ENCODE measurements at regions not wholly inside any gene's neighbourhood (a gene's known extent, or its start where the extent isn't known, plus 50 kb on each side); places are given as distances from the start of the nearest gene placed in this dataset. TPM values are rescaled to one million over a fixed set of nuclear protein-coding genes. Genes with fewer than 3 reads are reported as not detected.

- H3K4me3 ChIP-seq: no peak overlapping the region
- H3K9me3 ChIP-seq: no peaks in the 10 kb centered on the region
- WGBS, 2 donors: 38 to 39% methylated on average over 5 of the region's 5 CpGs
- ATAC-seq (no peak), DNase-seq (no peak)
- TF ChIP-seq POLR2A (IDR thresholded peaks at IDR 0.05): no peak
- TF ChIP-seq CTCF (IDR thresholded peaks at IDR 0.05): no peak
- H3K36me3 ChIP-seq (replicated peaks in 1 of 2; ENCODE audit: insufficient read depth in 1 of 2, low read depth in 2 of 2): no peaks in the 10 kb centered on the region
- H3K27ac ChIP-seq: no peak overlapping the region
- intact Hi-C loops (cut with DNase I): no loop called here
- H3K27me3 ChIP-seq: no peaks in the 10 kb centered on the region
- no peaks in the 10 kb centered on the region for H3K4me1 ChIP-seq
Observed at GRCh38 chr20:43786885-43787284, 60.1 kb upstream of the GTSF1L start.

- Histone ChIP-seq H3K36me3 (replicated peaks in 1 of 2; ENCODE audit: insufficient read depth in 1 of 2, low read depth in 2 of 2) (no peaks in the 10 kb centered on the region), H3K4me3 (no peak overlapping the region), H3K9me3 (peaks cover 0 to 7% (median 0%) of the 10 kb centered on the region in 3 donors), H3K27ac (no peak overlapping the region), H3K27me3 (no peaks in the 10 kb centered on the region), H3K4me1 (no peaks in the 10 kb centered on the region)
- WGBS, 2 donors: 40 to 61% methylated on average over 3 of the region's 3 CpGs
- DNase-seq (no peak), ATAC-seq (no peak)
- intact Hi-C loops (cut with DNase I): no loop called here
- TF ChIP-seq POLR2A (IDR thresholded peaks at IDR 0.05): no peak
- TF ChIP-seq CTCF (IDR thresholded peaks at IDR 0.05): no peak
Observed at GRCh38 chr20:43781215-43781614, 54.4 kb upstream of the GTSF1L start.

GRCh38 chr20:43778375-43778774 lies 51.6 kb upstream of the GTSF1L start:
- Histone ChIP-seq H3K27me3 (no peaks in the 10 kb centered on the region), H3K4me3 (no peak overlapping the region), H3K36me3 (replicated peaks in 1 of 2; ENCODE audit: insufficient read depth in 1 of 2, low read depth in 2 of 2) (no peaks in the 10 kb centered on the region), H3K27ac (no peak overlapping the region), H3K9me3 (peaks cover 0 to 7% (median 0%) of the 10 kb centered on the region in 3 donors), H3K4me1 (no peaks in the 10 kb centered on the region)
- intact Hi-C loops (cut with DNase I): no loop called here
- TF ChIP-seq CTCF (IDR thresholded peaks at IDR 0.05): no peak
- no peak for TF ChIP-seq POLR2A (IDR thresholded peaks at IDR 0.05)
- ATAC-seq (no peak), DNase-seq (no peak)
- 66 to 73% methylated on average over 2 of the region's 2 CpGs for WGBS, 2 donors

- H3K36me3 ChIP-seq (replicated peaks in 1 of 2; ENCODE audit: insufficient read depth in 1 of 2, low read depth in 2 of 2): no peaks in the 10 kb centered on the region
- 86 to 90% methylated on average over 1 of the region's 1 CpG for WGBS, 2 donors
- no peak overlapping the region for H3K4me3 ChIP-seq
- intact Hi-C loops (cut with DNase I): no loop called here
- H3K9me3 ChIP-seq: peaks cover 0 to 7% (median 0%) of the 10 kb centered on the region in 3 donors
- H3K4me1 ChIP-seq: no peaks in the 10 kb centered on the region
- no peaks in the 10 kb centered on the region for H3K27me3 ChIP-seq
- DNase-seq (no peak), ATAC-seq (no peak)
- TF ChIP-seq CTCF (IDR thresholded peaks at IDR 0.05) (no peak), POLR2A (IDR thresholded peaks at IDR 0.05) (no peak)
- H3K27ac ChIP-seq: no peak overlapping the region
Observed at GRCh38 chr20:43776691-43777090, 49.9 kb upstream of the GTSF1L start.

Small RNA genes in the stretch of these regions (small RNA-seq; reads per million reads assigned to genes)
- not detected for gene RNU6-639P
